CD4-positive, alpha-beta memory T cell (primary cell): ENCODE measurements at regions not wholly inside any gene's neighbourhood (a gene's known extent, or its start where the extent isn't known, plus 50 kb on each side); places are given as distances from the start of the nearest gene placed in this dataset.
A peak's percentile ranks its signal among the peaks of the same experiment; 100 is the strongest.

Experiments used
- CTCF ChIA-PET: fragments of 350-600 bp; sonication (Branson Sonifier 250); formaldehyde crosslinking; loops from one replicate; lab custom pipeline; 2021; ENCODE audit warnings: inconsistent platforms; ENCODE audit not compliant: partially characterized antibody; lab: Charles Lee
- POLR2A ChIA-PET: fragments of 350-600 bp; sonication (Branson Sonifier 250); formaldehyde crosslinking; loops from one replicate; lab custom pipeline; 2021; ENCODE audit not compliant: partially characterized antibody; lab: Charles Lee
- DNase-seq, 5 donors: peaks; one replicate each; pipeline versions ENCODE4 v3.0.0 to v3.0.0-alpha.2; 2020 to 2022; ENCODE audit warnings: mixed read lengths in 1 of 5
- H3K27ac ChIP-seq: one replicate; pipeline ENCODE4 v1.7.0; 2013; ENCODE audit warnings: low read depth, low read length
- H3K27me3 ChIP-seq: 2 replicates; pipeline ENCODE4 v1.7.0; 2013; ENCODE audit warnings: mild to moderate bottlenecking, low read length, moderate library complexity; ENCODE audit not compliant: insufficient read depth
- H3K36me3 ChIP-seq: 2 replicates; pipeline ENCODE4 v1.7.0; 2013; ENCODE audit warnings: mild to moderate bottlenecking, low read length, moderate library complexity; ENCODE audit not compliant: insufficient read depth
- H3K4me1 ChIP-seq: 2 replicates; pipeline ENCODE4 v1.7.0; 2013; ENCODE audit warnings: mild to moderate bottlenecking, low read length, moderate library complexity; ENCODE audit not compliant: insufficient read depth
- H3K4me3 ChIP-seq, 2 donors: one replicate each; pipeline ENCODE4 v1.7.0; 2013; ENCODE audit warnings: low read length in 2 of 2, mild to moderate bottlenecking in 1 of 2
- H3K9me3 ChIP-seq, 2 donors: one replicate each; pipeline ENCODE4 v1.7.0; 2013; ENCODE audit warnings: low read length in 2 of 2, control low read depth in 1 of 2; ENCODE audit not compliant: control insufficient read depth in 1 of 2
- H3K27ac Mint-ChIP-seq, 7 donors: one replicate each; pipeline ENCODE4 v1.8.0; 2020 to 2021; ENCODE audit warnings: mixed read lengths in 7 of 7, mild to moderate bottlenecking in 6 of 7, inconsistent platforms in 3 of 7, moderate library complexity in 3 of 7
- H3K27me3 Mint-ChIP-seq, 2 donors: one replicate each; pipeline ENCODE4 v1.8.0; 2020 to 2021; ENCODE audit warnings: mixed read lengths in 2 of 2
- H3K36me3 Mint-ChIP-seq, 2 donors: one replicate each; pipeline ENCODE4 v1.8.0; 2020 to 2021; ENCODE audit warnings: mixed read lengths in 2 of 2, inconsistent platforms in 1 of 2, mild to moderate bottlenecking in 1 of 2
- H3K4me1 Mint-ChIP-seq, 4 donors: one replicate each; pipeline ENCODE4 v1.8.0; 2020 to 2021; ENCODE audit warnings: mixed read lengths in 4 of 4, mild to moderate bottlenecking in 1 of 4
- H3K4me3 Mint-ChIP-seq, 8 donors: one replicate each; pipeline ENCODE4 v1.8.0; 2020 to 2021; ENCODE audit warnings: mixed read lengths in 8 of 8, mild to moderate bottlenecking in 7 of 8, moderate library complexity in 6 of 8, inconsistent platforms in 3 of 8
- H3K9me3 Mint-ChIP-seq, 8 donors: one replicate each; pipeline ENCODE4 v1.8.0; 2020 to 2021; ENCODE audit warnings: mixed read lengths in 8 of 8, mild to moderate bottlenecking in 5 of 8, inconsistent platforms in 3 of 8, moderate library complexity in 1 of 8
- intact Hi-C: fragments of 100-400 bp; cut with micrococcal nuclease; formaldehyde crosslinking; loops from one replicate; pipeline ENCODE4 v1.15.1; 2023

DNA sequence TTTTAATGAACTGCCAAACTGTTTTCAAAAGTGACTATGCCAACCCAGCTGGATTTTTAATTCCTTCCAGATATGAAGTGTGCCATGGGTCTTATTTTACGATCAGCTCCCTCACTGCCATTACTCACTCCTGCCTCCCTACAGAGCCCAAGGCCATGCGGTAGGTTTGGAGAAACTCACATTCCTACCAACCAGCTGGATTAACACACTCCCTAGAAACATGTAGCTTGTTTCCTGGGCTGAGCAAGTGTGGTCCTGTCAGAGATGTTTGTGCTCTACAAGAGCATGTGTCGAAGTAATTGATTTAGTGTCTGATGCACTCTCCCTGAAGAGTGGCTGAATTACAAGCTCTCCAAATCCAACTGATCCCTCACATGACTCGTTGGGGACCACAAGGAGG, 82.5 kb downstream of the SPP2 start:
- Mint-ChIP-seq H3K4me3 (no peak overlapping the region), H3K9me3 (peaks cover 0 to 2% (median 0%) of the 10 kb centered on the region in 8 donors), H3K27ac (no peak overlapping the region), H3K27me3 (no peaks in the 10 kb centered on the region), H3K4me1 (peaks cover 23 to 55% (median 31%) of the 10 kb centered on the region in 4 donors), H3K36me3 (no peaks in the 10 kb centered on the region)
- CTCF ChIA-PET, result interaction anchor here (1.1 to 7.6 kb wide), 4 partner anchors 11 to 412 kb away, joined by 3 to 100 read pairs (median 39); no protein-coding TSS in a partner anchor
- Histone ChIP-seq H3K27ac (no peak overlapping the region), H3K4me3 (no peak overlapping the region), H3K4me1 (peaks cover 28% of the 10 kb centered on the region), H3K36me3 (no peaks in the 10 kb centered on the region), H3K27me3 (no peaks in the 10 kb centered on the region), H3K9me3 (no peaks in the 10 kb centered on the region)
- POLR2A ChIA-PET, result interaction anchor here (2.1 kb wide), 1 partner anchor 365 kb away, joined by 7 read pairs; the partner anchor contains the start of gene ARL4C
- intact Hi-C loops, result no loop called here
- no peak for DNase-seq

DNA sequence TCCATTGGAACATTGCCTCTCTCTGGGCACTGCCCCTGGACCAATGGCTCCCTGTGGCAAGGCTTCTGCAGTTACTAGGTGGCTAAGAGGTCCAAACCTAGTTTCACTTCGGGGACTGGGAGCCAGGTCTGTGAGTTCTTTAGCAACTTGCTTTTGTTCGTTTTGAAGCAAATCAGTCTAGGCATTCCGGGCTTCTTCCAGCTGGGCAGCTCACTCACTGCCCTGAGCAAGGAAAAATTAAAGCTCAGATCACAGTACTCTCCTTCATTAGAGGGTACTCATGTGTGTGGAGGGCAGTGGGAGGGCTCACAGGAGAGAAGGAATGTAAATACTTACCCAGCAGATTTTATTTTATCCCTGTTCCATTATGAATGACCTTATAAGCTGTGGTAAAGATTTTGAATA, 80.3 kb downstream of the SPP2 start:
- POLR2A ChIA-PET, result interaction anchor here (0.9 to 1.0 kb wide), 2 partner anchors 367 to 372 kb away, joined by 4 to 5 read pairs; partner anchors contain the start of gene ARL4C
- Histone ChIP-seq H3K36me3 (no peaks in the 10 kb centered on the region), H3K4me3 (no peak overlapping the region), H3K27me3 (no peaks in the 10 kb centered on the region), H3K9me3 (no peaks in the 10 kb centered on the region), H3K27ac (no peak overlapping the region), H3K4me1 (peaks cover 6% of the 10 kb centered on the region)
- no peak for DNase-seq
- CTCF ChIA-PET, result interaction anchor here (1.1 to 2.7 kb wide), 5 partner anchors 11 to 415 kb away, joined by 3 to 9 read pairs (median 5); no protein-coding TSS in a partner anchor
- Mint-ChIP-seq H3K4me1 (peaks cover 7 to 33% (median 12%) of the 10 kb centered on the region in 4 donors), H3K36me3 (no peaks in the 10 kb centered on the region), H3K27ac (peak overlapping the region in 2 of 7 donors; percentile 4 to 34), H3K9me3 (peaks cover 0 to 2% (median 0%) of the 10 kb centered on the region in 8 donors), H3K4me3 (no peak overlapping the region), H3K27me3 (no peaks in the 10 kb centered on the region)
- intact Hi-C loops, result no loop called here

DNA sequence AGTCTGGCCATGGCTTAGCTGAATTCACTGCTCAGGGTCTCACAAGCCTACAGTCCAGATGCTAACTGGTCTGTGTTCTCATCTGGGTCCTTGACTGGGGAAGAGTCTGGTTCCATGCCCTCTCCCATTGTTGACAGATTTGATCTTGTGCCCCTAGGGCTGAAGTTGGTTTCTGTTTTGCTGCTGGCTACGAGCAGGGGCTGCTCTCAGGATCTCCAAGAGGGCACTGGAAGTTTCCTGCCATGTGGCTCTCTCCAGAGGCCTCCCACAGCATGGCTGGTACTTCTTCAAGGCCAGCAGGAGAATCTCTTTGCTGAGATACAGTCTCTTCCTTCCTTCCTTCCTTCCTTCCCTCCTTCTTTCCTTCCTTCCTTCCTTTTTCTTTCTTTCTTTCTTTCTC, 78.1 kb downstream of the SPP2 start:
- H3K27ac Mint-ChIP-seq, result peak overlapping the region in 1 of 7 donors; percentile 13
- H3K9me3 Mint-ChIP-seq, result peaks cover 0 to 2% (median 0%) of the 10 kb centered on the region in 8 donors

More for the DNA sequence above, 78.1 kb downstream of the SPP2 start:
- H3K4me1 ChIP-seq, result no peaks in the 10 kb centered on the region
- ChIA-PET CTCF (no interaction called here), POLR2A (no interaction called here)
- no peaks in the 10 kb centered on the region for H3K27me3 Mint-ChIP-seq
- no peaks in the 10 kb centered on the region for H3K9me3 ChIP-seq
- no peaks in the 10 kb centered on the region for H3K27me3 ChIP-seq
- H3K4me3 Mint-ChIP-seq, result peak overlapping the region in 1 of 8 donors; percentile 32
- DNase-seq, result no peak
- H3K36me3 ChIP-seq, result no peaks in the 10 kb centered on the region
- peaks cover 0 to 27% (median 6%) of the 10 kb centered on the region in 4 donors for H3K4me1 Mint-ChIP-seq
- no peak overlapping the region for H3K27ac ChIP-seq
- intact Hi-C loops, result no loop called here
- H3K4me3 ChIP-seq, result no peak overlapping the region
- H3K36me3 Mint-ChIP-seq, result no peaks in the 10 kb centered on the region
